A549 (cell line): ENCODE measurements at regions not wholly inside any gene's neighbourhood (a gene's known extent, or its start where the extent isn't known, plus 50 kb on each side); places are given as distances from the start of the nearest gene placed in this dataset.

ENCODE experiments used
- ATAC-seq, 2 experiments: fragments of 200-7000 bp in 1 of 2; fragments of >200 bp in 1 of 2; cut with Nextera tagmentation in 1 of 2; cut with Tn5 transposase in 1 of 2; 3 replicates each; pipeline versions ENCODE4 v1.8.0 to v1.9.1; 2018 to 2020; ENCODE audit warnings: mild to moderate bottlenecking in 1 of 2, moderate library complexity in 1 of 2
- CTCF ChIA-PET: fragments of 300-600 bp; sonication (Branson Sonifier 250); formaldehyde crosslinking; extraction: SDS; loops from one replicate; lab custom pipeline; 2021; ENCODE audit warnings: antibody characterized with exemption, inconsistent platforms; lab: Yijun Ruan, JAX
- POLR2A ChIA-PET: fragments of 350-600 bp; formaldehyde crosslinking; extraction: SDS; loops from one replicate; lab custom pipeline; 2021; ENCODE audit warnings: antibody characterized with exemption, inconsistent platforms; lab: Yijun Ruan, JAX
- DNase-seq, 2 experiments: peaks; one replicate each; pipeline versions ENCODE4 v3.0.0 to v3.0.0-alpha.2; 2011 to 2016; ENCODE audit warnings: low read depth in 1 of 2, low spot score in 1 of 2
- FAIRE-seq: peaks from 2 replicates; lab custom pipeline; 2011; peaks lifted over from hg19 to GRCh38; lab: Jason Lieb, UNC
- H3K27ac ChIP-seq, 2 experiments: fragments of >200 bp; sonication (Bioruptor Twin); formaldehyde crosslinking; 3 replicates each; pipeline ENCODE4 v1.5.1; 2016 to 2017
- H3K4me1 ChIP-seq: fragments of >200 bp; sonication (Bioruptor Twin); formaldehyde crosslinking; 3 replicates; pipeline ENCODE4 v1.6.1; 2016
- H3K4me2 ChIP-seq: fragments of >200 bp; sonication (Bioruptor Twin); formaldehyde crosslinking; 3 replicates; pipeline ENCODE4 v1.6.1; 2016
- H3K4me3 ChIP-seq: fragments of >200 bp; sonication (Bioruptor Twin); formaldehyde crosslinking; 3 replicates; pipeline ENCODE4 v1.5.1; 2016
- H3K9me3 ChIP-seq: fragments of >200 bp; sonication (Bioruptor Twin); formaldehyde crosslinking; 3 replicates; pipeline ENCODE4 v1.6.1; 2016
- BHLHE40 ChIP-seq: IDR thresholded peaks from 2 replicates; pipeline ENCODE4 v1.6.1; 2012; ENCODE audit warnings: low read depth, low read length, inconsistent platforms
- CHD2 ChIP-seq: fragments of 150-350 bp; IDR thresholded peaks from 2 replicates; pipeline ENCODE4 v1.6.1; 2014; ENCODE audit warnings: low read length; ENCODE audit not compliant: partially characterized antibody
- ESRRA ChIP-seq: fragments of 150-350 bp; IDR thresholded peaks from 2 replicates; pipeline ENCODE4 v1.6.1; 2014; ENCODE audit warnings: mild to moderate bottlenecking, low read length, borderline replicate concordance
- HEYL ChIP-seq: fragments of 250-450 bp; sonication (Bioruptor Pico); IDR thresholded peaks from 2 replicates; pipeline ENCODE4 v1.8.0; 2021; ENCODE audit warnings: mild to moderate bottlenecking, moderate library complexity
- HOXA7 ChIP-seq: fragments of 250-450 bp; sonication (Bioruptor Pico); IDR thresholded peaks from 2 replicates; pipeline ENCODE4 v1.5.0; 2020; ENCODE audit warnings: mild to moderate bottlenecking, moderate library complexity
- JUNB ChIP-seq: fragments of >200 bp; sonication (Bioruptor Twin); formaldehyde crosslinking; IDR thresholded peaks from 2 replicates; pipeline ENCODE4 v1.6.1; 2016
- KDM1A ChIP-seq: fragments of 200-600 bp; sonication (generic); IDR thresholded peaks from 2 replicates; pipeline ENCODE4 v1.6.1; 2016; ENCODE audit warnings: low read depth, mild to moderate bottlenecking
- MAFK ChIP-seq: fragments of 450-650 bp; IDR thresholded peaks from 2 replicates; pipeline ENCODE4 v1.6.1; 2014; ENCODE audit not compliant: partially characterized antibody
- MYC ChIP-seq: IDR thresholded peaks from 2 replicates; pipeline ENCODE4 v1.6.1; 2012; ENCODE audit warnings: mild to moderate bottlenecking, inconsistent platforms, low read length, improper control_type of control experiment, borderline replicate concordance
- NFE2L2 ChIP-seq: fragments of 150-350 bp; conservative IDR thresholded peaks from 2 replicates; pipeline ENCODE4 v1.6.1; 2014; ENCODE audit warnings: low read length
- NR3C1 ChIP-seq: fragments of >200 bp; sonication (Bioruptor Twin); formaldehyde crosslinking; IDR thresholded peaks from 3 replicates; pipeline ENCODE4 v1.6.1; 2017
- POLR2AphosphoS2 ChIP-seq: conservative IDR thresholded peaks from 2 replicates; pipeline ENCODE4 v1.6.1; 2012; ENCODE audit warnings: low read length, improper control_type of control experiment, inconsistent platforms
- RAD21 ChIP-seq, 2 experiments: fragments of >200 bp in 1 of 2; sonication (Bioruptor Twin) in 1 of 2; formaldehyde crosslinking in 1 of 2; IDR thresholded peaks in 1 of 2; conservative IDR thresholded peaks in 1 of 2; 2 replicates in 1 of 2; 3 replicates in 1 of 2; pipeline ENCODE4 v1.6.1; 2012 to 2018; ENCODE audit warnings: inconsistent platforms in 1 of 2
- RNF2 ChIP-seq: fragments of 200-600 bp; sonication (generic); IDR thresholded peaks from 2 replicates; pipeline ENCODE4 v1.6.1; 2016; ENCODE audit warnings: low read depth, mild to moderate bottlenecking, antibody characterized with exemption, moderate library complexity, borderline replicate concordance
- SMC3 ChIP-seq: fragments of >200 bp; sonication (Bioruptor Twin); formaldehyde crosslinking; IDR thresholded peaks from 3 replicates; pipeline ENCODE4 v1.6.1; 2018; ENCODE audit warnings: inconsistent platforms
- ZFP36 ChIP-seq: fragments of 450-650 bp; IDR thresholded peaks from 2 replicates; pipeline ENCODE4 v1.6.1; 2014; ENCODE audit warnings: borderline replicate concordance; ENCODE audit not compliant: partially characterized antibody
- ZNF302 ChIP-seq: fragments of 250-450 bp; sonication (Bioruptor Pico); IDR thresholded peaks from 2 replicates; pipeline ENCODE4 v1.9.0; 2021; ENCODE audit warnings: inconsistent platforms, mild to moderate bottlenecking, moderate library complexity
- WGBS: methylation state at CpG from one replicate; pipeline ENCODE4 v1.1.6; 2017; ENCODE audit errors: missing lambda C conversion rate; 5-methylcytosine and 5-hydroxymethylcytosine counted together
- TF ChIP-seq, protein P1 (sequence below): IDR thresholded peaks from 2 replicates; pipeline ENCODE4 v1.6.1; 2012
- TF ChIP-seq, protein P2 (sequence below): fragments of >200 bp; sonication (Bioruptor Twin); formaldehyde crosslinking; IDR thresholded peaks from 3 replicates; pipeline ENCODE4 v1.5.1; 2016
- TF ChIP-seq, protein P3 (sequence below): fragments of 150-350 bp; IDR thresholded peaks from 2 replicates; pipeline ENCODE4 v1.6.1; 2014; ENCODE audit warnings: low read depth, mild to moderate bottlenecking, low read length
- TF ChIP-seq, protein P4 (sequence below): fragments of 250-450 bp; sonication (Bioruptor Pico); IDR thresholded peaks from 2 replicates; pipeline ENCODE4 v1.5.0; 2021; ENCODE audit warnings: mild to moderate bottlenecking, moderate library complexity, borderline replicate concordance
- TF ChIP-seq, protein P5 (sequence below): fragments of >200 bp; sonication (Bioruptor Twin); formaldehyde crosslinking; IDR thresholded peaks from 2 replicates; pipeline ENCODE4 v1.6.1; 2016
- TF ChIP-seq, protein P6 (sequence below): IDR thresholded peaks from 2 replicates; pipeline ENCODE4 v1.6.1; 2012; ENCODE audit warnings: low read depth, borderline replicate concordance

DNA sequence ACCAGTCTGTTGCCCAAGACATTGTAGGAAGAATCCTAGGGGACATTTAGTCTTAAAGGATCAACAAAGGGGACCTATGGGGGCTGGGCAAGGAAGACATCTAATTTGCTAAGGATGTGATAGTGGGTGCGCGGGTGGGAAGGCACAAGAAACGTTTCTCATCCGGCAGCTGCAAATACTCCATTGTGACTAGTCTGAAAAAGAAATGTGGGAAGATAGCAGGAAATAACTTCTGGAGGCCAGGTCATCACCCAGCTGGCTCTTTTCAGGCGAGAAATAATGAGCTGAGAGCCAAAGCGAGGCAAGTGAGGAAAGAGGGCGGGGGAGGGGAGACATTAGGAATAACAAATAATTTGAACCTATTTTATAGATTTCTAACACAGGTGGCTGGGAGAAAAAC is 70.3 kb upstream of the NCK2 start:
- ChIA-PET POLR2A (no interaction called here), CTCF (no interaction called here)
- no peak overlapping the region for H3K27ac ChIP-seq
- no peak for ATAC-seq
- 65% methylated on average over 7 of the region's 7 CpGs for WGBS
- H3K4me1 ChIP-seq, result no peaks in the 10 kb centered on the region
- DNase-seq, result no peak
- no peaks in the 10 kb centered on the region for H3K9me3 ChIP-seq
- H3K4me3 ChIP-seq, result no peak overlapping the region
- TF ChIP-seq MYC (no peak), MAFK (no peak), ZNF302 (CRISPR knock-in tag) (no peak), RAD21 (conservative IDR thresholded peaks at IDR 0.05 in 1 of 2, IDR thresholded peaks at IDR 0.05 in 1 of 2) (no peak), HOXA7 (no peak), RNF2 (no peak), ZFP36 (no peak)
- TF ChIP-seq, protein P1, sequence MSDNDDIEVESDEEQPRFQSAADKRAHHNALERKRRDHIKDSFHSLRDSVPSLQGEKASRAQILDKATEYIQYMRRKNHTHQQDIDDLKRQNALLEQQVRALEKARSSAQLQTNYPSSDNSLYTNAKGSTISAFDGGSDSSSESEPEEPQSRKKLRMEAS, result no peak
- TF ChIP-seq, protein P2, sequence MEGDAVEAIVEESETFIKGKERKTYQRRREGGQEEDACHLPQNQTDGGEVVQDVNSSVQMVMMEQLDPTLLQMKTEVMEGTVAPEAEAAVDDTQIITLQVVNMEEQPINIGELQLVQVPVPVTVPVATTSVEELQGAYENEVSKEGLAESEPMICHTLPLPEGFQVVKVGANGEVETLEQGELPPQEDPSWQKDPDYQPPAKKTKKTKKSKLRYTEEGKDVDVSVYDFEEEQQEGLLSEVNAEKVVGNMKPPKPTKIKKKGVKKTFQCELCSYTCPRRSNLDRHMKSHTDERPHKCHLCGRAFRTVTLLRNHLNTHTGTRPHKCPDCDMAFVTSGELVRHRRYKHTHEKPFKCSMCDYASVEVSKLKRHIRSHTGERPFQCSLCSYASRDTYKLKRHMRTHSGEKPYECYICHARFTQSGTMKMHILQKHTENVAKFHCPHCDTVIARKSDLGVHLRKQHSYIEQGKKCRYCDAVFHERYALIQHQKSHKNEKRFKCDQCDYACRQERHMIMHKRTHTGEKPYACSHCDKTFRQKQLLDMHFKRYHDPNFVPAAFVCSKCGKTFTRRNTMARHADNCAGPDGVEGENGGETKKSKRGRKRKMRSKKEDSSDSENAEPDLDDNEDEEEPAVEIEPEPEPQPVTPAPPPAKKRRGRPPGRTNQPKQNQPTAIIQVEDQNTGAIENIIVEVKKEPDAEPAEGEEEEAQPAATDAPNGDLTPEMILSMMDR, result no peak
- TF ChIP-seq, protein P3, sequence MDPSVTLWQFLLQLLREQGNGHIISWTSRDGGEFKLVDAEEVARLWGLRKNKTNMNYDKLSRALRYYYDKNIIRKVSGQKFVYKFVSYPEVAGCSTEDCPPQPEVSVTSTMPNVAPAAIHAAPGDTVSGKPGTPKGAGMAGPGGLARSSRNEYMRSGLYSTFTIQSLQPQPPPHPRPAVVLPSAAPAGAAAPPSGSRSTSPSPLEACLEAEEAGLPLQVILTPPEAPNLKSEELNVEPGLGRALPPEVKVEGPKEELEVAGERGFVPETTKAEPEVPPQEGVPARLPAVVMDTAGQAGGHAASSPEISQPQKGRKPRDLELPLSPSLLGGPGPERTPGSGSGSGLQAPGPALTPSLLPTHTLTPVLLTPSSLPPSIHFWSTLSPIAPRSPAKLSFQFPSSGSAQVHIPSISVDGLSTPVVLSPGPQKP, result no peak
- TF ChIP-seq, protein P4, sequence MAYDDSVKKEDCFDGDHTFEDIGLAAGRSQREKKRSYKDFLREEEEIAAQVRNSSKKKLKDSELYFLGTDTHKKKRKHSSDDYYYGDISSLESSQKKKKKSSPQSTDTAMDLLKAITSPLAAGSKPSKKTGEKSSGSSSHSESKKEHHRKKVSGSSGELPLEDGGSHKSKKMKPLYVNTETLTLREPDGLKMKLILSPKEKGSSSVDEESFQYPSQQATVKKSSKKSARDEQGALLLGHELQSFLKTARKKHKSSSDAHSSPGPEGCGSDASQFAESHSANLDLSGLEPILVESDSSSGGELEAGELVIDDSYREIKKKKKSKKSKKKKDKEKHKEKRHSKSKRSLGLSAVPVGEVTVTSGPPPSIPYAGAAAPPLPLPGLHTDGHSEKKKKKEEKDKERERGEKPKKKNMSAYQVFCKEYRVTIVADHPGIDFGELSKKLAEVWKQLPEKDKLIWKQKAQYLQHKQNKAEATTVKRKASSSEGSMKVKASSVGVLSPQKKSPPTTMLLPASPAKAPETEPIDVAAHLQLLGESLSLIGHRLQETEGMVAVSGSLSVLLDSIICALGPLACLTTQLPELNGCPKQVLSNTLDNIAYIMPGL (CRISPR knock-in tag), result no peak
- TF ChIP-seq, protein P5, sequence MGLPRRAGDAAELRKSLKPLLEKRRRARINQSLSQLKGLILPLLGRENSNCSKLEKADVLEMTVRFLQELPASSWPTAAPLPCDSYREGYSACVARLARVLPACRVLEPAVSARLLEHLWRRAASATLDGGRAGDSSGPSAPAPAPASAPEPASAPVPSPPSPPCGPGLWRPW, result no peak
- TF ChIP-seq, all 56 proteins: peak for 0
- FAIRE-seq, result no peak
- H3K4me2 ChIP-seq, result no peak overlapping the region

DNA sequence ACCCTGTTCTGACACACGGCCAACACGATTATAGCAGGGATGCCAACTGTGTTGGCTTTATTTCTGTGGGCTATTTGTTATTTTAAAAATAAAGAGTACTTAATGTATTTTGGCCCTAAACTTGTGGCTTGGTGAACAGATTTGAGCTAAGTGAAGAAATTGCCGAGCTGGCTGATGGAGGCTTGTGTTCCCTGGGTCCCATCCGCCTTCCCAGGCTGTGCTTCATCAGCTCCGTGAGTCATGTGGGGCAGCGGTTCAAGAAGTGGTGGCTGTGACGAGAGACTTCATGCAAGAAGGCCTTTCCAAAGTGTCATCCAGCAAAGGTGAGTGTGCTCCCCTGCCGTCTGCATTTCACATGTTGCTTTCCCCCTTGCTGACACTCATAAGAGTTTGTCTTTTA is 73.6 kb upstream of the NCK2 start:
- FAIRE-seq (no peak), ATAC-seq (no peak), DNase-seq (no peak)
- TF ChIP-seq NFE2L2 (no peak), CHD2 (no peak), KDM1A (no peak), ESRRA (no peak), BHLHE40 (no peak), NR3C1 (no peak), SMC3 (no peak), POLR2AphosphoS2 (no peak), JUNB (no peak), HEYL (CRISPR knock-in tag) (no peak)
- TF ChIP-seq, protein P6, sequence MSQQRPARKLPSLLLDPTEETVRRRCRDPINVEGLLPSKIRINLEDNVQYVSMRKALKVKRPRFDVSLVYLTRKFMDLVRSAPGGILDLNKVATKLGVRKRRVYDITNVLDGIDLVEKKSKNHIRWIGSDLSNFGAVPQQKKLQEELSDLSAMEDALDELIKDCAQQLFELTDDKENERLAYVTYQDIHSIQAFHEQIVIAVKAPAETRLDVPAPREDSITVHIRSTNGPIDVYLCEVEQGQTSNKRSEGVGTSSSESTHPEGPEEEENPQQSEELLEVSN, result no peak
- POLR2A ChIA-PET, result no interaction called here
- Histone ChIP-seq H3K4me1 (no peaks in the 10 kb centered on the region), H3K9me3 (peaks cover 14% of the 10 kb centered on the region), H3K4me3 (no peak overlapping the region), H3K27ac (no peak overlapping the region), H3K4me2 (no peak overlapping the region)
- WGBS, result 70% methylated on average over 8 of the region's 8 CpGs
- CTCF ChIA-PET, result interaction anchor here (1.1 kb wide), 1 partner anchor 9 kb away, joined by 3 read pairs; no protein-coding TSS in a partner anchor
